ENCODE measurements at regions not wholly inside any gene's neighbourhood (a gene's known extent, or its start where the extent isn't known, plus 50 kb on each side); places are given as distances from the start of the nearest gene placed in this dataset.

GRCh38 chr14:85461432-85462133 lies 68.4 kb upstream of the FLRT2 start:
- Mint-ChIP-seq H3K27ac (ENCODE audit: unreplicated experiment) (no peak overlapping the region), H3K27me3 (ENCODE audit: unreplicated experiment) (no peaks in the 10 kb centered on the region), H3K4me1 (ENCODE audit: unreplicated experiment) (no peaks in the 10 kb centered on the region), H3K36me3 (ENCODE audit: unreplicated experiment) (no peaks in the 10 kb centered on the region), H3K4me3 (ENCODE audit: unreplicated experiment) (no peak overlapping the region), H3K9me3 (ENCODE audit: unreplicated experiment) (no peaks in the 10 kb centered on the region)
- DNase-seq (ENCODE audit: extremely low spot score, unreplicated experiment), result no peak
- no peak for TF ChIP-seq CTCF (IDR thresholded peaks at IDR 0.05)

GRCh38 chr14:85463512-85463911 lies 66.4 kb upstream of the FLRT2 start:
- DNase-seq (ENCODE audit: extremely low spot score, unreplicated experiment), result no peak
- no peak overlapping the region for H3K4me3 Mint-ChIP-seq (ENCODE audit: unreplicated experiment)
- TF ChIP-seq CTCF (IDR thresholded peaks at IDR 0.05), result no peak
- H3K27me3 Mint-ChIP-seq (ENCODE audit: unreplicated experiment), result no peaks in the 10 kb centered on the region
- H3K27ac Mint-ChIP-seq (ENCODE audit: unreplicated experiment), result no peak overlapping the region
- H3K4me1 Mint-ChIP-seq (ENCODE audit: unreplicated experiment), result no peaks in the 10 kb centered on the region
- no peaks in the 10 kb centered on the region for H3K9me3 Mint-ChIP-seq (ENCODE audit: unreplicated experiment)
- no peaks in the 10 kb centered on the region for H3K36me3 Mint-ChIP-seq (ENCODE audit: unreplicated experiment)

GRCh38 chr14:85464135-85464895 lies 65.6 kb upstream of the FLRT2 start:
- Mint-ChIP-seq H3K27me3 (ENCODE audit: unreplicated experiment) (no peaks in the 10 kb centered on the region), H3K36me3 (ENCODE audit: unreplicated experiment) (no peaks in the 10 kb centered on the region), H3K27ac (ENCODE audit: unreplicated experiment) (no peak overlapping the region)

GRCh38 chr14:85466678-85467077 lies 63.3 kb upstream of the FLRT2 start:
- H3K4me1 Mint-ChIP-seq (ENCODE audit: unreplicated experiment), result peaks cover 21% of the 10 kb centered on the region
- H3K36me3 Mint-ChIP-seq (ENCODE audit: unreplicated experiment), result no peaks in the 10 kb centered on the region
- H3K9me3 Mint-ChIP-seq (ENCODE audit: unreplicated experiment), result no peaks in the 10 kb centered on the region
- TF ChIP-seq CTCF (IDR thresholded peaks at IDR 0.05), result no peak
- no peak for DNase-seq (ENCODE audit: extremely low spot score, unreplicated experiment)
- no peaks in the 10 kb centered on the region for H3K27me3 Mint-ChIP-seq (ENCODE audit: unreplicated experiment)
- no peak overlapping the region for H3K4me3 Mint-ChIP-seq (ENCODE audit: unreplicated experiment)
- no peak overlapping the region for H3K27ac Mint-ChIP-seq (ENCODE audit: unreplicated experiment)

More at GRCh38 chr14:85464135-85464895, 65.6 kb upstream of the FLRT2 start:
- no peak for TF ChIP-seq CTCF (IDR thresholded peaks at IDR 0.05)
- Mint-ChIP-seq H3K9me3 (ENCODE audit: unreplicated experiment) (no peaks in the 10 kb centered on the region), H3K4me3 (ENCODE audit: unreplicated experiment) (no peak overlapping the region), H3K4me1 (ENCODE audit: unreplicated experiment) (peaks cover 5% of the 10 kb centered on the region)
- DNase-seq (ENCODE audit: extremely low spot score, unreplicated experiment), result no peak

GRCh38 chr14:85468816-85469215 lies 61.1 kb upstream of the FLRT2 start:
- Mint-ChIP-seq H3K4me3 (ENCODE audit: unreplicated experiment) (no peak overlapping the region), H3K27ac (ENCODE audit: unreplicated experiment) (no peak overlapping the region), H3K4me1 (ENCODE audit: unreplicated experiment) (peaks cover 36% of the 10 kb centered on the region), H3K9me3 (ENCODE audit: unreplicated experiment) (no peaks in the 10 kb centered on the region), H3K36me3 (ENCODE audit: unreplicated experiment) (no peaks in the 10 kb centered on the region), H3K27me3 (ENCODE audit: unreplicated experiment) (no peaks in the 10 kb centered on the region)
- DNase-seq (ENCODE audit: extremely low spot score, unreplicated experiment), result no peak
- TF ChIP-seq CTCF (IDR thresholded peaks at IDR 0.05), result no peak

All from osteocyte (in vitro differentiated cells).